GM19025 (cell line): ENCODE measurements at regions not wholly inside any gene's neighbourhood (a gene's known extent, or its start where the extent isn't known, plus 50 kb on each side); places are given as distances from the start of the nearest gene placed in this dataset.

Experiments used
- ATAC-seq: cut with Tn5 transposase; IDR thresholded peaks from one replicate; pipeline ENCODE4 v1.9.1; 2021; ENCODE audit warnings: mild to moderate bottlenecking, low read depth, moderate library complexity; ENCODE audit not compliant: unreplicated experiment

DNA sequence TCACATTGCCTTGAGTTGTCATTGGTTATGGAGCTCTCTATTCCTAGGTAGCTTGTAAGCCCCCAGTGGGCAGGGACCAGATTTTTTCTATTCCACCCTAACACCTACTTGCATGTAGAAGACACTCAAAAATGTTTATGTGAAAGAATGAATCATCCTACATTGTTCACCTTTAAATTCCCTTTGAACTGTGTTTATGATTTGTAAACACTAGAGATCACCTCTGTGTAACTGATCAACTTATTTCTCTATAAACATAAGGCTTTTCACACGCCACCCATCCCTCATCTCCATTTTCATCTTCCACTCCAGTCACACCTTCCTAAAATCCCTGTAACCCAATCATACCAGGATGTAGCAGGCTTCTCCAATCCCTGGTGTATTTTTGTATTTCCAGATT lies 142.6 kb upstream of the LEF1 start:
- no peak for ATAC-seq

DNA sequence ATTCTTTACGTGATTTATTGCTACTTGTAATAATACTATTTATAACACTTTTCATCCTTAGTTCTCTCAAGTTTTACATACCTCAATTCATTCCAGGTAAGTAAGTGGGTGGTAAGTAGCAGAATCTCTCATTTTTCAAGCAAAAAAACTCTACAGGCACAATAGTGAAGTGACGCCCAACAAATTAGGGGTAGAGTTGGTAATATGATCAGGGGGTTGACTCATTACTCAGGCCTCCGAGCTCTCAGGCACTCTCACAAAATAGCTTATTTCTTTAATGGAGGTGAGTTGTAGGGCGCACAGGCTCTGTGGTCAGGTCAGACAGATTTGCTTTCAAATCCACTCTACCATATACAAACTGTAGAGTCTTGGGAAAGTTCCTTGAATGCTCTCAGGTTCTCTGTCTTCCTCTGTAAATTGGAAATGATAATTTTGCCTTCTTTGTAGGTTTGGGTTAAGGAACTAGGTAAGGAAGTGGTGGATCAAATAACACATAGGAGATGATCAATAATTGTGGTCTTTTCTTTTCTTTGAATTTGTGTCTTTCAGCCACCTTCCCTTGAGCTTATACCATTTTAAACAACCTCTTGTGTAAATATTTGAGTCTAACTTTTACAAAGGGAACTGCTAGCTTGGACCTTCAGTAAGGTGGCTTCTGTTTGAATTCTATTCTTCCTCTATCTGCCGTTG lies 134.9 kb upstream of the LEF1 start:
- ATAC-seq = no peak

DNA sequence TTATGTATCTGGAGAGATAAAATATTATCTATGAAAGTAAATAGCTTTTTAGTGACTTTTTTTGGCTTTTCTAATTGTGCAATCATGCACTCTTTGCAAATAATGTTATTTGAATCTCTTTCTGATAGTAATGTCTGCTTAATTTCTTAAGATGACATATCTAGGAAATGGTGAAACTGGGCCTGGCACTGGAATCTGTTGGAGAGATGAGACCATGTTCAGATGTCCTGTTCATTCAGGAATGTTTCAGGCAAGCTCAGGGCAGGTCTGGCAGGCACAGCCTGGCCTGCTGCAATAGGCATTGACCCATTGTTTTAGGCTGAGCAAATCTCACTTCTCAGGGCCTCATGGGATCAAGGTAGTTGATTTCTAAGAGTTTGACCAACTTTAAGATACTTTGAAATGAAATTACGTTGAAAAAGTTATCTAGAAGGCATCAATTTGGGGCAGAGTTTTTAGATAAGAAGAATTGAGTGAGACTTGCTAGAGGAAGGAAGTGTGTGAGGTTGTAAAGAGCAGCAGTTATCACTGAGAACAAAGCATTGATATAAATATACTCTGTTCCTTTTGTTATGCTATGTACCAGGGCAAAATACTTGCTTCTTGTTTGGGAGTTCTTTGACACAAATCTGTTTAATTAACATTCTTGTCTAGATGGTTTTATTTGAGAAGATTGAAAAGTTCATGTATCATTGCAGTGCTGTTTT lies 133.0 kb upstream of the LEF1 start:
- ATAC-seq = no peak

DNA sequence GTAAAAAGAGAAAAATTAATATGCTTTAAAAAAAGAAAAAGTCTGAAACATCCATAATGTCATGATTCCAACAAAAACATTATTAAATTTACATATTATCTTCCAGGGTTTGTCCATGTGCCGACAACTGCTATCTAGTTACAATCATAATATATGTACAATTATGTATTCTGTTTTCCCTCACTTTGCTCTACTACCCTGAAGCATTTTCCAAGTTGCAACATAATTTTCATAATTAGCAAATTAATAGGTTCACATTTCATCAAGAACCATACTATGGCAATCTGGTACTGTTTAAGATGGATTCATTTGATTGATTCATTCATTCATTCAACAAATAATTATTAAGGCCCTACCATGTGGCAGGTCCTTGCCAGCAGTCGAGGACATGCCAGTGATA lies 128.9 kb upstream of the LEF1 start:
- no peak for ATAC-seq

DNA sequence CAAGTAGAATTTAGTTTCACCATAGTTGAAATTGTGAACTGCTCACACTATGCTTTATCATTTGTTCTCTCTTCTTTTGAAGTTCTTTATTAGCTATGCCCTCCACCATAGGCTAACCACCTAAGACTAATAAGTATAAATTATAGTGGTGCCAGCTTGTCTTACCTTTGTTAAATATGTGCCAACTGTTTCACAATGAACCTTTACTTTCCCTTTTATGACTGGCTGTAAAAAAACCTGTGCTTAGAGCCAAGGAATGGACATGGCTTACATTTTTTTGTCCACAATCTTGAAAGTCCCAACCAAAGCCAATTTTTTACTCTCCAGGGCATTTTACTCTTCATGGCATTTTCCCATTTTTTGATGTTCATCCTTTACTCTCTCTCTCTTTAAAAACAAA lies 123.5 kb upstream of the LEF1 start:
- no peak for ATAC-seq

DNA sequence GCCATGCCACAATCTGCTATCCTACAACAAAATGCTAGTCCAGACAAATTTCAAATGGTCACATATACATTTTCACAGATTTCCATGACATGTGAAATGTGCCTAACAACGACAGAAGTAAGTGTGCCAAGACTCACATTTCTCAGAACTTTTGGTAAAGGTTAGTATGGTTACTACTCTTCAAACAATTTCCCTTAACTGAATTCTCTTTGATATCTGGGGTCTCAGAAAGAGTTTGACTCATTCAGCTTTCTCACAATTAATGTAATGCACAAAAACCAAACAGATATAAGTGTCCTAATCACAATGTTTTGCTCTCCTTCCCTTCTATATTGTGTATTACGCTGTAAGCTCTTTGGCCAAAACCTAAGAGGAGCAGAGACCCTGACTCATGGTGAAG lies 122.4 kb upstream of the LEF1 start:
- ATAC-seq = no peak

DNA sequence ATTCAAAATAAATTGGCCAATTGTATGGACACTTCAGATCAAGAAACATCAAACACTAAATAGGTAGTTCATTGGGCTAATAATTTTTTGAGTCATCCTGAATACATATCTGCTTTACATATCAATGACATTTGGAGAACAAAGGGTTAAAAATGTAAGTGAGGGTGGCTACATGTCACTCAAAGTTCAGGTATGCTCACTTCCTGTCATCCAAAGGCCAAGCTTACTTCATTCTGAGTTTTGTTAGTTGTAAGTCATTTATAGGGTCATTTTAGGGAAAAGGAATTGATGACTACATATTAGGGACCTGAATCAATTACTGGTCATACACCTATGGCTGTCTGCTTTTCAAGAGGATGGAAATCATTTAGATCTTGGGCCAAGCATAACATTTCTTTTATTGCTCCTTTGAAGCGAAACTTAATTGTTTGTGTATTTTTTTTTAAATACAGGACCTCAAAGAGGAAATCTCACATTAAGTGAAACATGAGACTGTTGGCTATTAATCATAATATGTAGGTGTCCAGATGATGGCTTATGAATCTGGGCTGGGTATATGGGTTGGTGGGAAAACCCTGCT lies 119.2 kb upstream of the LEF1 start:
- no peak for ATAC-seq

DNA sequence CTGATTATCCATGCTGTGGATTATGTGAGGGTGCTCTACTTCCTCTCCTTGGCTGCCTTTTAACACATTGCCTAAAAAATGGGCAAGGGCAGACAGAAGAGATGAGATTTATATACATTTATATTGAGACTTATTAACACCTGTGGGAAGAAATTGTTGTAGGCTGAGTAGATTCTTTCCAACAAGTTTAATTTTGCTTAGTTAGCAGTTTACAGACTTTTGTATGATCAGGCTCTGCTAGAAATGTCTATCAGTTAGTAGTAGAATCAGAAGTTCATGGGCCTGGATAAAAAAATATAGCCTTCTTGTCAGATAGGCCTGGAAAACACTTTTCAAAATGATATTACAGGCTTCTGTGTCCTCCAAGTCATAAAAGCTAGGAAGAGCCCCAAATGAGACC lies 111.3 kb upstream of the LEF1 start:
- ATAC-seq = no peak

DNA sequence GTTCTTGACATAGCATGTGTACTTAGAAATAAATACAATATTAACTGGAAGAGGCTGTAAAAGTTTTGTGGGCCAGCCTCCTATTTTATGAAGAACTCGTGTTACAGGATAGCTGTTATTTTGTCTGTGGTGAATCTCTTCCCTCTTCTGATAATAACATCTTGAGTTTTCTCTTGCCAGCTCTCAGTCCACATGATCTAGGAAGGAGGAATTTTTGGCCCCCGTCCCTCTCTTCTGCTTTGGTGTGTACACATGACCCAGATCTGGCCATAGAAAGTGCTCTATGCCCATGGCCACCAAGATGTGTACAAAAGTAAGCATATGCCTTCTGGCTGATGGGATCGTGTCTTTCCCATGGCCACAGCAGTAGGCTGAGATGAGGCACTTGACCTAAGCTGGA lies 108.0 kb upstream of the LEF1 start:
- no peak for ATAC-seq

DNA sequence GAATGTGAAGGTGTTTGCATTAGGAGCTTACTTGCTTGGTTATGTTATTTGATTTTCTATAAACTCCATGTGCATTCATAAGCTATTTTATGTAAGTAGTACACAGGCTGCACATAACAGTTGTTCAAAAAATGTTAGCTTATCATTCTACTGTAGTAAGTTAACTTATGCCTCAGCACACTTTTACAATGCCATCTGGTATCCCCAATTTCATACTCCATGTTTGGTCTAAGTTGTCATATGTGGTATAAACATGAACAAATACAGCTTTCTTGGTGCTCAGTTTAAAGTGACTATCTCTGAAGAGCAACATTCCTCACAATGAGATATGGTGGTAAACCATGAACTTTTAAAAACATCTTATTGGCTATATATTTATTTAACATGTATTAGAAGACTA lies 104.3 kb upstream of the LEF1 start:
- no peak for ATAC-seq

DNA sequence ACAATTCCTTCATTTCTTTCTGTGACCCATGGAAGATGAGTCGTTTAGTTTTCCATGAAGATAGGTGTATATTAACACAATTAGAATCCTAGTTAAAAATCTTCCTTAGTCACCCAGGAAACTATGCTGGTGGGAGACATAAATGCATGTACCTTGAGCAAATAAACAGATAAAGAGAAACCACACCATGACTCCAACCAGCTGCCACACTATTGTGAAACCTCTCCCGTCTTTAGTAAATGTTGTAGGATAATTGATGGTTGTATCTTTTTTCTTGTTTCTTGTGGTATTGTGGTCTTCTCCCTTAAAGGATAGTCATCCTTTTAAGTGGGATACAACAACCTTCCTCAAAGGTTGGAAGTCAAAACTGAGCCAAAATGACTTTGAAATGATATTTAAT lies 103.8 kb upstream of the LEF1 start:
- no peak for ATAC-seq

DNA sequence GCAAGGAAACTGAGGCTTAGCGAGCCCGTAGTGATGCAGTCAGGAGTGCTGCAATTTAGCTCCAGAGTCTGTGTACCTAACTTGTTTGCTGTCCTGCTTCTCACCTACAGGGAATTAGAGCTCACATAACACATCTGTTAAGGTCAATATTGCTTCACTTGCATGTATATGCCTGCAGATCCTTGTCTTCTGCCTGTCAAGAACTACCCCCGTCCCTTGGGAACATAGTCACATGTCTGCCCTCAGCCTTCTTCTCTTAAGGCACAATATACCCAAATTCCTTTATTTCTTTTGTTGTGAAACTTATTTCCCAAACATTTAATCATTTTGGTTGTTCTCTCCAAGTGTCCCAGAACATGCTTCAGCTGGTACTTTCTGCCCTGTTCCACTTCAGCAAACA lies 103.3 kb upstream of the LEF1 start:
- no peak for ATAC-seq

DNA sequence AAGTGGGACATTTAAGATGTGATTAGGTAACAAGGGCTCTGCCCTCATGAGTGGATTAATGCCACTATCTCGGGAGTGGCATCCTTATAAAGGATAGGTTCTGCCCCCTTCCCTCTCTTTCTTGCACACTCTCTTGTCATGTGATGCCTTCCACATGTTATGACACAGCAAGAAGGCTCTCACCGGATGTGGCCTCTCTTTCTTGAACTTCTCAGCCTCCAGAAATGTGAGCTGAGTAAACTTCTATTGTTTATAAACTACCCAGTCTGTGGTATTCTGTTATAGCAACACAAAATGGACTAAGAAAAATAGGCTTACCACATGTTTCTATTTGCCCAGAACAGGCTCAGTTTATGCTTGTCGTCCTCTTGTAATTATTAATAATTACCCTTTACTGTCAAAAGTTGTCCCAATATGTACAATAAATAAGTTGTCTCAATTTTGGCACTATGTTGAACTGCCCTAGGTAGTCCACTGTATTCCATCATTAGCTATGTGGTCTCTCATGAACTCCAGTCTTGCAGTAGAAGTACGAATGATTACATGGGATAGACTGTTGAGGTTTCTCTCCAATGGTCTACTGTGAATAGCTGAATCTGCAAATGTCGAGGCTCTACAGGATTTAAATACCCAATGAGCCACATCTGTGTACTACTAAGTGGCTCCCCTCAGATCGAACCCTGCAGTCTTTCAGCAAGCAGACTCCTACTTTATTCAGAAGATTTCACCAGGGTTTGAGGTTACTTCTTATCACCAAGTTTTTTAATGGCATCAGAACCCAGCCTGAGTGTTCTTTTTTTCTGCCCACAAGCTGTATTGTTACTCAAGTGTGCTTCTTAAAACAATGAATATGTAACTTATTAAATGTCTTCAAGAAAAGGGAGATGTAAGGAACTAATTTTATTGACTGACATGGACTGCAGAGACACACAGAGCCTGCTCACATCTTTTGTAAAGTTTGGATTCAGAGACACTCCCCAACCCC lies 102.0 kb upstream of the LEF1 start:
- no peak for ATAC-seq

DNA sequence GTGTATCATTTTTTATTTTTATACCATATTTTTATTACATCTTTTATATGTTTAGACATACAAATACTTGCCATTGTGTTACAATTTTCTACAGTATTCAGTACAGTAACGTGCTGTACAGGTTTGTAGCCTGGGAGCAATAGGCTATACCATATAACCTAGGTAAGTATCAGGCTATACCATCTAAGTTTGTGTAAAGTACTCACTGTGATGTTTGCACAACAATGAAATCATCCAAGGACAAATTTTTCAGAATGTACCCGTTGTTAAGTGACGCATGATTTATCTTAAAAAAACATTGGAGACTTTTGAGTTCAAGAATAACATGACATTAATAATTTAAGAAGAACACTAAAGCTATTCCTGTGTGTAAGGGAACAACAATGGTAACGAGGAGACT lies 96.0 kb upstream of the LEF1 start:
- ATAC-seq = no peak

DNA sequence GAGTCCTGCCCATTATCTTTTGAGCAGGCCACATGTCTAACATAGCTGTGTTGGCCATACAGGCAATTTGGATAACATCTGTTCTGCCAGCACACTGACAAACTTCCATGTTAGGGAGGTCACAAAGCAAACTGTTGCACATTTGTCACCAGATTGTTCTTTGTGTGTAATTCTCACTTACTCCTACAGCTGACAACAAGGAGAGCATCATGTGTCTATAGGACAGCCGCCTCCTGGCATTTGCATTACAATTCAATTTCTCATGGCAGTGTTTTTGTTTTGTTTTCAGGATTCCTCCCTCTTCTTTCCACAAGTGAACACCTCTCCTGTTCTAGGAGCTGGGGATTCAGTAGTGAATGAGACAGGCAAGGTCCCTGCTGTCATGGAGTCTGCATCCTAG lies 94.3 kb upstream of the LEF1 start:
- ATAC-seq = no peak

DNA sequence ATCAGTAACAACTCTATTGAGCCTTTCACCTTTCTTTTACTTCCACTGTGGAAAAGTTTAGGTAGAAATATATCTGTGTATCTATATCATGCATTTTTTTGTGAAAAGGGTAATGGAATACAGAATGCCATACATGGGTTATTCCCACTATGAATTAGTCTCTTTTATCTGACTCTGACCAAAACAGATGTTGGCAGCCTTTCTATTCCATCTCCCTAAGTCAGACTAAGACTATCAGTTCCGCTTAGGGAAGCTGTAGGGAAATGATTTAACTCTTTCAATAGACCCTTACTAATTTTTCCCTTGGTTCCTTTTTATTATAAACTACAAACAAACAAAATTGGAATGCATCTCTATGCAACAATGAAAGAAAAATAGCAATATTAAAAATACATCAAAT lies 92.3 kb upstream of the LEF1 start:
- ATAC-seq = no peak

DNA sequence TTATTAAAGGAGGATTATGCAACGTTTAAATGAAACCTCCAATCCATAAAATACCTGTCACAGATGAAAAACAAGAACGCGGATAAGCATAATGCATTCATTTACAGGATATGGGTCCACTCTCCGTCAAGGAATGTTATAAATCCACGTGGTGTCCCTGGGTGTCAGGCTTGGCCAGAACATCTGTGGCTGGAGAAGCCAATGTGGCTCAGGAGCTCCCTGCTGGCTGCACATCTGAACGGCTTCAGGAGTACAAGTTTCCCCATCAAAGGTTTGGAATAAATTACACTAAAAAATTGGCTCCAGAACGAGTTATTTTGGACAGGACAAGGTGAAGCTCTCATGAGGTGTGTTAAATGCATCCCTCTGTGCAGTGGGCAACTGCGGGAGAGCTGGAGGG lies 87.8 kb upstream of the LEF1 start:
- no peak for ATAC-seq

DNA sequence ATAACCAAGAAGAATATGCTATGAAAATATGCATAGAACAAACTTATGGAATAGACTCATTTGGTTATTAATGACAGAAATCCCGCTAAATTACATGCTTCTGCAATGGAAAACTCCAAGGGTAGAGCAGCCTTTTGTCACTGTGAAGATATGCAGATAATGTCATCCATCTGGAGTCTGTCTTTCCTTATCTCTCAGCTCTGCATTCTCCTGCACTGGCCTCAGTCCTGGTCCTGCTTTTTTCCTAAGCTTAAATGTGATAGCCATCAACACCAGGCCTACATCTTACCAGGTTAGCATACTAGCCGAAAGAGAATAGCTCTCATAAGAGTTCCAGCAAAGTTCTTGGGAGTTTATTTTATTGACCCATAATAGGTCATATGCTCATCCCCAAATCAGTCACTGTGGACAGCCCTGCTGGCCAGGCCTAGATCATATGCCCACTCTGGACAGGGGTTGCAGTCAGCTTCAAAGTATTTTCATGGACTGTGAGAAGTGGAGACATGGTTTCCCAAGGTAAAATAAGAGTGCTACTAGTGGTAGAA lies 86.5 kb upstream of the LEF1 start:
- ATAC-seq = no peak

DNA sequence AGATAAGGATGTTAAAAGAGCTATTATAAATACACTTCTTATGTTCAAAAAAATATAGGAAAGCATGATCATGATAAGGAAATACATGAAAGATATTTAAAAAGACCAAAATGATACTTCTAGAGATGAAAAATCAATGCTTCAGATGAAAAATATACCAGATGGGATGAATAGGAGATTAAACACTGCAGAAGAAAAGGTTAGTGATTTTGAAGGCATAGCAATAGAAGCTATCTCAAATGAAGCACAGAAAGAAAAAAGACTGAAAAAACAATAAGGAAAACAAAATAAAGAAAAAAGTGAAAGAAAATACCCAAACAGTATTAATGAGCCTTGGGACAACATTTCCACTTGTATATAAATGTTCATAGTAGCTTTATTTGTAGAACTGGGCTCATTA lies 80.7 kb upstream of the LEF1 start:
- no peak for ATAC-seq

DNA sequence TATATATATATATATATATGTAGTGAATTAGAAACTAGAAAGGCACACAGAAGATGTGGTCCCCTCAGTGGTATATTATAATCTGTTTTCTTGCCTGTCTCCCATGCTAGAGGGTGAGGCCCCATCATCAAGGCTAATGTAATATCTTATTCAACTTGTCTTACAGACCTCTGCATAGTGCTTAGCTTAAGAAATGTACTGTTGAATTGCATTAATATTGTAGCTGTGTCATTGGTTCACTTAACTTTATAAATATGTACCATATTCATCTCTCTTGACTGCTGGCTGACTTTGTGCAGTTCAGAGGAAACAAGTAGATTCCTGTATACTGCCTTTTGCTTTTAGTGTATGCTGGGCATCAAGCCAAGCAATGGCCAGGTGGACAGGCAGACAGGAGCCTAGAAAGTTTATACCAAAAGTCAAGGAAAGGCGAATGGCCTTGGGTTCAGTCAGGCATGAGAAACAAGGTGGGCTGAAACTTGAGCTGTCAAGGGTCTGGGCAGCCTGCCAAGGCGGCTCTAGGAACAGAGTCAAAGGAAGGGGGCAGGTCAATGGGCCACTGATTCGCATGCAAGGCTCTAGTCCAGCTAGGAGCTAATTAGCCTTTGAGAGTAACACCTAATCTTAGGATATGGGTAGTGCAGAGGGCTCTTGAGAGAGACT lies 78.8 kb upstream of the LEF1 start:
- ATAC-seq = no peak
